CD4-positive, alpha-beta T cell treated with Interleukin-4 for 1 hour (primary cell): ENCODE measurements at regions not wholly inside any gene's neighbourhood (a gene's known extent, or its start where the extent isn't known, plus 50 kb on each side); places are given as distances from the start of the nearest gene placed in this dataset.
"Not testable (repeated sequence)": the region's sequence is repeated elsewhere in the genome, so short reads cannot be mapped to it uniquely, and the experiment has no call there.

Experiments
- DNase-seq, 2 donors: peaks; one replicate each; pipeline ENCODE4 v3.0.0-alpha.2; 2020 to 2022

GRCh38 chr1:80341021-80341420 is 1334.5 kb upstream of the ADGRL4 start:
- no peak for DNase-seq

- no peak for DNase-seq
These were observed 1311.6 kb upstream of the ADGRL4 start for GRCh38 chr1:80318108-80318507.

DNA sequence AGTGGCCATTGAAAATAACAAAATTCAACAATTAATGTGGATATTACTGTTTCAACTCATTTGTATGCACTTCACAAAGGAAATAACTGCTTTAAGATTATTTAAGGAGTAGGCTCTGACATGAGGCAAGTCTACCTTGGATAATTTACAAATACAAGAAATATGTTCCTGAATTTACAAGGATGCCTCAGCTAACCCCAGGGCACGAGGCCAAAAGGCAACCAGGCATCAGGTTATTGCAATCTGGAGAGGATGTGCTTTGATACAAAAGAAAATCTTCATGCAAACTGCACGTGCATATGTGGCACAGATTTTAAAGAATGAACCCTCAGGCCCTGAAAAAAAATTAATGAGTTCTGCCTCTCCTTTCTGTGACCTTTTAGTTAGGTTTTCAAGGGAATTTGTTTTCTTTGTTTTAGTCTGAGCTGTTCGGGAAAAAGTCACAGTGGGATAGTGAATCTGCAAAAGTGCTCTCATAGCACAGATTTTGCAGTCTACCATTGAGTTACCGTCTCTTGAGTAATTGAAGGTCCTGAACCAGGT is 1304.2 kb upstream of the ADGRL4 start:
- DNase-seq, result no peak

DNA sequence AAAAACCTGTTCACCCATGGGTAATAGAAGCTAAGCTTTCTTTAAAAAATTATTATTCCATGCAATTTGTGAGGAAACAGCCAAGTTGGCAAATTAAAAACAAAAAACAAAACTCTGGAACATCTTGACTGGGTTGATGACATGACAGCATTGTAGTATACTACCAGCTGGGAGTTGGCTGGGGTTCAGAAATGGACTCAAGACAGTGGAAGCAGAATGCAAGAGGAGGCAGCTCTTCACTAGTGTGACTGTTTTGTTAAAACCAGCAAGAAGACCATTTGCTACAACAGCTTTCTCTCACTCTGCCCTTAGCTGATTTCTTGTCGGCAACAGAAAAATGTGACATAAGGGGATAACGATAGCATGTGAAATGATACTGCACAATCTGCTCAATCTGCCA is 1298.9 kb upstream of the ADGRL4 start:
- DNase-seq, result no peak

DNA sequence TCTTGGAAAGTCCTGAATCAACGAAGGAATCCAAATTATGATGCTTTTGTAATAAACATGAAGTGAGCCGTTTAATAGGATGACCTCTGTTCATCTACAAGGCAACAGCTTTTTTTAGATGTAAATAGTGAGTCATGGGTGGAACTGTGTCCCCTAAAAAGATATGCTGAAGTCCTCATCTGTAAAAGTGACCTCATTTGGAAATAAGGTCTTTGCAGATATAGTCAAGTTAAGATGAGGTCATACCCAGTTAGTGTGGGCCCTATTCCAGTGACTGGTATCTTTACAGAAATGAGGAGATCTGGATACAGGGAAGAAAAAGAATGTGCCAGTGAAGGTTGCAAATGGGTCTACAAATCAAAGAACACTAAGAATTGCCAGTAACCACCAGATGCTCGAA is 1287.3 kb upstream of the ADGRL4 start:
- DNase-seq, result no peak

DNA sequence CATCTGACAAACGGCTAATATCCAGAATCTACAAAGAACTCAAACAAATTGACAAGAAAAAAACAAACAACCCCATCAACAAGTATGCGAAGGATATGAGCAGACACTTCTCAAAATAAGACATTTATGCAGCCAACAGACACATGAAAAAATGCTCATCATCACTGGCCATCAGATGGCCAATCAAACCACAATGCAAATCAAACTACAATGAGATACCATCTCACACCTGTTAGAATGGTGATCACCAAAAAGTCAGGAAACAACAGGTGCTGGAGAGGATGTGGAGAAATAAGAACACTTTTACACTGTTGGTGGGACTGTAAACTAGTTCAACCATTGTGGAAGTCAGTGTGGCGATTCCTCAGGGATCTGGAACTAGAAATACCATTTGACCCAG is 1282.2 kb upstream of the ADGRL4 start:
- not testable (repeated sequence) for DNase-seq

- no peak for DNase-seq
These were observed 1276.0 kb upstream of the ADGRL4 start for GRCh38 chr1:80282536-80282935.

DNA sequence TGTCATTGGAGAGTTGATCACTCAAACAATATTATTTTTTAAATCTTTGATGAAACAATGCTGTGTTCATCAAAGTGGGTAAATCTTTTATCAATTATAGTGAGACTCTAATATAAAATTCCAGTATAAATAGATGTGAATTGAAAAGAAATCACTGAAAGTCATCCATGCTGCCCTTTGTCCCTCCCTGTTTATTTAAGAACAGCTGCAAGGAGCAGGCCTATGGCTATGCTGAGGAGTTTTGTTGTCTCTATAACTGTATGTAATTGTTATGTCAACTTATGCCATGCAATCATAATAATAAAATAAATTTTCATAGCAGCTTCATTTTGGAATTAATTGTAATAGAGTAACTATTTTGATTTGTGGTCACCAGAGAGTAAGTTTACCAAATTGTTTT is 1272.4 kb upstream of the ADGRL4 start:
- DNase-seq, result no peak

- no peak for DNase-seq
These were observed 1267.7 kb upstream of the ADGRL4 start for GRCh38 chr1:80274256-80274655.

- no peak for DNase-seq
These were observed 1266.0 kb upstream of the ADGRL4 start for GRCh38 chr1:80272495-80272894.

- no peak for DNase-seq
These were observed 1252.1 kb upstream of the ADGRL4 start for GRCh38 chr1:80258659-80259058.

GRCh38 chr1:80251591-80251990 is 1245.1 kb upstream of the ADGRL4 start:
- no peak for DNase-seq

- no peak for DNase-seq
These were observed 1244.6 kb upstream of the ADGRL4 start for GRCh38 chr1:80251171-80251570.

- no peak for DNase-seq
These were observed 1244.1 kb upstream of the ADGRL4 start for GRCh38 chr1:80250573-80251168.

- DNase-seq, result no peak
These were observed 1243.2 kb upstream of the ADGRL4 start for GRCh38 chr1:80249699-80250098.

DNA sequence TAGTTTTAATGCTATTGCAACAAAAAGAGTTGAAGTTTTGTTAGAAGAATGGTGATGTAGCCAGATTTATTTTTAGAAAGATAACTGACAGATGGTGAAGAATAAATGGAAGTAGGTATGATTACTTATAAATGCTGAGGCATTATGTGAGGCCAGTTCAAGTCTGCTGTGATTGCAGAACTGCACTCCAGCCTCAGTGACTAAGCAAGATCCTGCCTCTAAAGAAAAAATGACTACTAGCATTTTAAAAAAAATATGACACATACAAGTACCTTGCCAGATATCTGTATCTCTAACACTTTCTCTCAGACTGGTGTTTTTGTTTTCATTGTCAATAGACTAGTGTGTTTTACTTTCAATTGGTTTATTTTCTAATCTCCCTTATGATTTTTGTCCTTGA is 1242.4 kb upstream of the ADGRL4 start:
- no peak for DNase-seq

- DNase-seq, result no peak
These were observed 1239.3 kb upstream of the ADGRL4 start for GRCh38 chr1:80245813-80246212.

DNA sequence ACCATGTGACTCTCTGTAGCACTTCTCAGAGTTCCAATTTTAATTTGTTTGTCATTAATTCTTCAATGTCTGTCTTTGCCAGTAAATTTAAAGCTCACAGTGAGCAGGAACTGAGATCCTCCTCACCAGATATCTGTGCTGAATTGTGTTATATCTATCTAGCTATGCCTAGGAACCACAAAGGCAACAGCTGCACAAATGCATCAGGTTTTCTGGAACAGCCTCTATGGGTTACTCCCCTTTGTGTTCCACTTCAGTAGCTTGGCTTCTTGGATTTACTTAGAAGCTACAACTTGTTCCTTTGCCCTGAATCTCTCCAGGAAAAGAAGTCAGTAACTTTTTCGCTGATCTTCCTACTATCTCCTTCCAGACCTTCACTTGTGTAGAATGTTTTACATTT is 1237.8 kb upstream of the ADGRL4 start:
- no peak for DNase-seq

DNA sequence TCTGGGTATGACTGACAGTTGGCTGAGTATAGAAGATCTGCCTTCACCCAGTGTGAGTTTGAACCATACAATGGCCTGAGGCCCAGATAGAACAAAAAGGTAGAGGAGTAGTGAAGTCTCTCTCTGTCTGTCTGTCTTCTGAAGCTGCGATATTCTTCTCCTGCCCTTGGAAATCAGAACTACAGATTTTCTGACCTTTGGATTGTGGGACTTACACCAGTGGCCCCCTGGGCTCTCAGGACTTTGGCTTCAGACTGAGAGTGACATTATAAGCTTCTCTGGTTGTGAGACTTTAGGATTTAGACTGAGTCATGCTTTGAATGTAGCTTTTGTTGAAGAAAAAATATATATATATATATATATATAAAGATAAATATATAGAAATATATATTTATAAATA is 1235.0 kb upstream of the ADGRL4 start:
- DNase-seq, result no peak

DNA sequence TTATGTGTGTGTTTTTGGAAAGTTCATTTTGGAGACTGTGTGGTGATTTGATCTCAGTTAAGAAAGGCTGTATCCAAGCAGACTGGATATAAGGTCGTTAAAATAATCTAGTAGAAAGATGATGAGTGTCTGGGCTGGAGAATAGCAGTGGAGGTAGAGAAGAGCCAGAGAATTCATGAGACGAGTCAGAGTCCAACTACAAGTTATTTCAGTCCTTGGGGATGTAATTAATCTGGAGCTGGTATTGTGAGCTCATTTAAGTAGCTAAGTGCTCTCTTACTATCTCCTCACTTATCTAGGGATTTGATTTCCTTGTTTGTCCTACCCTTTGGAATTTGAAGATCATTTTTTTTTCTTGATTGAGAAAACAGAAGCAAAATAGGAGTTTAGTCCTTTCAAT is 1219.0 kb upstream of the ADGRL4 start:
- no peak for DNase-seq

DNA sequence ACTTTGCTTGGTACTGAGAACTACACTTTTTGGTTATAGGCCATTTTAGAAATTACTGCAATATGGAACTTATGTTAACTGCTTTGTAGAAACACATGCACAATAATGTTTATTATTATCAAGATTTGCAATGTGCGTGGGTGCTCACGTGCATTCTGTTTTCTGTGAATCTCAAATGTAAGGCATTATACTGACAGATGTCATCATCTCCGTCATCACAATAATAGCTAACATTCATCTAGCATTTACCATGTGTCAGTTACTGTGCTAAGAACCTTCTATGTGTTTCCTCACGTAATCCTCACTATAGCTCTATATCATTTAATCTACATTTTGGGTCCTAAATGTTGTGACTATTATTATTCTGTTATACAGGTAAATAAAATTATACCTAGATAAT is 1214.8 kb upstream of the ADGRL4 start:
- DNase-seq, result no peak

GRCh38 chr1:80218112-80218511 is 1211.6 kb upstream of the ADGRL4 start:
- DNase-seq, result no peak

- DNase-seq, result no peak
These were observed 1211.0 kb upstream of the ADGRL4 start for GRCh38 chr1:80217377-80217986.

- no peak for DNase-seq
These were observed 1208.5 kb upstream of the ADGRL4 start for GRCh38 chr1:80214888-80215540.
